SK-N-SH (cell line): ENCODE measurements at regions not wholly inside any gene's neighbourhood (a gene's known extent, or its start where the extent isn't known, plus 50 kb on each side); places are given as distances from the start of the nearest gene placed in this dataset.

Experiments
- CTCF ChIA-PET: fragments of 300-600, 350-600 bp; formaldehyde crosslinking; extraction: SDS; loops from one replicate; lab custom pipeline; 2021; lab: Yijun Ruan, JAX
- POLR2A ChIA-PET: fragments of 350-600 bp; sonication (Branson Sonifier 250); formaldehyde crosslinking; extraction: SDS; loops from one replicate; lab custom pipeline; 2020; ENCODE audit warnings: antibody characterized with exemption, inconsistent platforms; lab: Yijun Ruan, JAX
- DNase-seq: peaks from one replicate; pipeline ENCODE4 v3.0.0; 2012
- H2AFZ ChIP-seq: fragments of 200-600 bp; sonication (generic); 2 replicates; pipeline ENCODE4 v1.8.1; 2016; ENCODE audit warnings: antibody characterized with exemption, mild to moderate bottlenecking, low read depth
- H3F3A ChIP-seq: fragments of 200-600 bp; sonication (generic); replicated peaks from 2 replicates; pipeline ENCODE3; 2016; ENCODE audit warnings: antibody characterized with exemption, mild to moderate bottlenecking; ENCODE audit not compliant: insufficient read depth
- H3K27ac ChIP-seq, 2 experiments: fragments of 200-500 bp in 1 of 2; fragments of 200-600 bp in 1 of 2; sonication (Bioruptor generic) in 1 of 2; sonication (generic), shearing (Covaris generic) in 1 of 2; 2 replicates each; pipeline versions ENCODE4 v1.5.1 to v1.6.1; 2014 to 2016; ENCODE audit warnings: low read depth in 2 of 2, inconsistent platforms in 1 of 2, low read length in 1 of 2, mild to moderate bottlenecking in 1 of 2, mixed read lengths in 1 of 2
- H3K27me3 ChIP-seq: fragments of 200-600 bp; sonication (generic), shearing (Covaris generic); 2 replicates; pipeline ENCODE4 v1.6.1; 2016; ENCODE audit warnings: mixed run types; ENCODE audit not compliant: insufficient read depth
- H3K36me3 ChIP-seq, 2 experiments: fragments of 200-500 bp in 1 of 2; fragments of 200-600 bp in 1 of 2; sonication (Bioruptor generic) in 1 of 2; sonication (generic) in 1 of 2; replicated peaks in 1 of 2; 2 replicates each; pipeline versions ENCODE3 to v1.5.1; 2014 to 2016; ENCODE audit warnings: low read length in 1 of 2, mild to moderate bottlenecking in 1 of 2; ENCODE audit not compliant: insufficient read depth in 2 of 2, control insufficient read depth in 1 of 2
- H3K4me1 ChIP-seq, 2 experiments: fragments of 200-500 bp in 1 of 2; fragments of 200-600 bp in 1 of 2; sonication (Bioruptor generic) in 1 of 2; sonication (generic), shearing (Covaris generic) in 1 of 2; 2 replicates each; pipeline versions ENCODE4 v1.5.1 to v1.6.1; 2014 to 2016; ENCODE audit warnings: low read depth in 1 of 2, low read length in 1 of 2, mixed run types in 1 of 2; ENCODE audit not compliant: insufficient read depth in 2 of 2, control insufficient read depth in 1 of 2
- H3K4me2 ChIP-seq: fragments of 200-600 bp; sonication (generic), shearing (Covaris generic); 2 replicates; pipeline ENCODE4 v1.6.1; 2017; ENCODE audit warnings: mixed run types
- H3K4me3 ChIP-seq, 2 experiments: fragments of 200-500 bp in 1 of 2; fragments of 200-600 bp in 1 of 2; sonication (Bioruptor generic) in 1 of 2; sonication (generic), shearing (Covaris generic) in 1 of 2; 2 replicates each; pipeline versions ENCODE4 v1.5.1 to v1.8.1; 2014 to 2016; ENCODE audit warnings: low read depth in 2 of 2, inconsistent platforms in 1 of 2, low read length in 1 of 2, mild to moderate bottlenecking in 1 of 2, mixed read lengths in 1 of 2, moderate library complexity in 1 of 2
- H3K79me2 ChIP-seq: fragments of 200-600 bp; sonication (generic); 2 replicates; pipeline ENCODE4 v1.8.1; 2017; ENCODE audit warnings: mild to moderate bottlenecking; ENCODE audit not compliant: insufficient read depth
- H3K9ac ChIP-seq: fragments of 200-600 bp; sonication (generic); 2 replicates; pipeline ENCODE4 v1.6.1; 2017; ENCODE audit warnings: mixed run types
- H3K9me2 ChIP-seq: fragments of 200-600 bp; sonication (generic); 2 replicates; pipeline ENCODE4 v1.6.1; 2017; ENCODE audit warnings: mixed run types
- H3K9me3 ChIP-seq: fragments of 200-600 bp; sonication (generic); 2 replicates; pipeline ENCODE4 v1.6.1; 2017; ENCODE audit warnings: mixed run types, mild to moderate bottlenecking, moderate library complexity
- H4K20me1 ChIP-seq: fragments of 200-600 bp; sonication (generic); 2 replicates; pipeline ENCODE4 v1.6.1; 2017; ENCODE audit warnings: mild to moderate bottlenecking, mixed run types; ENCODE audit not compliant: insufficient read depth
- ELF1 ChIP-seq: IDR thresholded peaks from 2 replicates; pipeline ENCODE4 v1.4.0; 2012
- EZH2phosphoT487 ChIP-seq: fragments of 200-600 bp; sonication (generic); IDR thresholded peaks from 2 replicates; pipeline ENCODE4 v1.6.1; 2017; ENCODE audit warnings: low read depth, mixed run types, mild to moderate bottlenecking, antibody characterized with exemption, moderate library complexity, borderline replicate concordance
- FOSL2 ChIP-seq: IDR thresholded peaks from 2 replicates; pipeline ENCODE4 v1.4.0; 2012; ENCODE audit warnings: low read depth, mild to moderate bottlenecking, moderate library complexity, borderline replicate concordance
- FOXM1 ChIP-seq: IDR thresholded peaks from 2 replicates; pipeline ENCODE4 v1.4.0; 2012; ENCODE audit warnings: low read depth, mild to moderate bottlenecking
- GABPA ChIP-seq: IDR thresholded peaks from 2 replicates; pipeline ENCODE4 v1.4.0; 2012; ENCODE audit warnings: low read depth, mild to moderate bottlenecking
- GATA2 ChIP-seq: sonication (generic); formaldehyde crosslinking; IDR thresholded peaks from 2 replicates; pipeline ENCODE4 v1.5.0; 2020; ENCODE audit warnings: mild to moderate bottlenecking, missing genetic modification reagents
- IRF3 ChIP-seq: fragments of 150-350 bp; IDR thresholded peaks from 2 replicates; pipeline ENCODE4 v1.6.1; 2016; ENCODE audit warnings: mild to moderate bottlenecking, low read depth, low read length
- MAX ChIP-seq: IDR thresholded peaks from 2 replicates; pipeline ENCODE4 v1.4.0; 2012; ENCODE audit warnings: low read depth
- MEF2A ChIP-seq: IDR thresholded peaks from 2 replicates; pipeline ENCODE4 v1.4.0; 2012; ENCODE audit warnings: low read depth, borderline replicate concordance
- MXI1 ChIP-seq: IDR thresholded peaks from 2 replicates; pipeline ENCODE4 v1.6.1; 2012; ENCODE audit warnings: mild to moderate bottlenecking, low read depth, low read length, improper control_type of control experiment
- NFIC ChIP-seq: IDR thresholded peaks from 2 replicates; pipeline ENCODE4 v1.4.0; 2012; ENCODE audit warnings: borderline replicate concordance
- NRF1 ChIP-seq: IDR thresholded peaks from 2 replicates; pipeline ENCODE4 v1.6.1; 2012; ENCODE audit warnings: low read depth, mild to moderate bottlenecking, low read length
- PBX3 ChIP-seq: IDR thresholded peaks from 2 replicates; pipeline ENCODE4; 2012
- REST ChIP-seq: IDR thresholded peaks from 2 replicates; pipeline ENCODE4 v1.6.1; 2012; ENCODE audit warnings: mild to moderate bottlenecking, low read depth, low read length, moderate library complexity
- RXRA ChIP-seq: IDR thresholded peaks from 2 replicates; pipeline ENCODE4 v1.4.0; 2012; ENCODE audit warnings: low read depth, mild to moderate bottlenecking, borderline replicate concordance
- SMC3 ChIP-seq: IDR thresholded peaks from 2 replicates; pipeline ENCODE4 v1.6.1; 2012; ENCODE audit warnings: low read depth, low read length, improper control_type of control experiment
- ZBTB33 ChIP-seq: IDR thresholded peaks from 2 replicates; pipeline ENCODE4 v1.4.0; 2012; ENCODE audit warnings: low read depth, borderline replicate concordance
- WGBS: methylation state at CpG from one replicate; pipeline ENCODE4 v1.1.6; 2017; ENCODE audit warnings: low lambda C conversion rate; 5-methylcytosine and 5-hydroxymethylcytosine counted together

GRCh38 chr22:48300877-48301276 is 1526.8 kb downstream of the BRD1 start:
- no peaks in the 10 kb centered on the region for H3K79me2 ChIP-seq
- H3F3A ChIP-seq = no peaks in the 10 kb centered on the region
- H4K20me1 ChIP-seq = no peaks in the 10 kb centered on the region
- 60% methylated on average over 10 of the region's 11 CpGs for WGBS
- no peak overlapping the region for H3K4me2 ChIP-seq
- no peaks in the 10 kb centered on the region for H3K9me2 ChIP-seq
- no peaks in the 10 kb centered on the region for H3K4me1 ChIP-seq
- H3K27ac ChIP-seq = no peak overlapping the region
- ChIA-PET CTCF (no interaction called here), POLR2A (no interaction called here)
- no peak overlapping the region for H2AFZ ChIP-seq
- no peak for TF ChIP-seq GATA2 (CRISPR knock-in tag)
- TF ChIP-seq EZH2phosphoT487 = no peak
- TF ChIP-seq NFIC = no peak
- TF ChIP-seq MXI1 = no peak
- TF ChIP-seq IRF3 = no peak
- no peak for TF ChIP-seq FOXM1
- TF ChIP-seq ZBTB33 = no peak
- no peak for TF ChIP-seq SMC3
- TF ChIP-seq GABPA = no peak
- TF ChIP-seq PBX3 = no peak
- TF ChIP-seq NRF1 = no peak
- no peak for TF ChIP-seq ELF1
- no peak for TF ChIP-seq RXRA
- no peak overlapping the region for H3K4me3 ChIP-seq
- no peaks in the 10 kb centered on the region for H3K36me3 ChIP-seq
- no peaks in the 10 kb centered on the region; the same call in 1 of the 2 replicates for H3K27me3 ChIP-seq
- H3K9ac ChIP-seq = no peak overlapping the region
- DNase-seq = peak; percentile 26
- no peaks in the 10 kb centered on the region for H3K9me3 ChIP-seq

- H3K9me3 ChIP-seq = no peaks in the 10 kb centered on the region
- WGBS = 40% methylated on average over 1 of the region's 18 CpGs
- ChIA-PET CTCF (interaction anchor here (0.6 kb wide), 1 partner anchor 10 kb away, joined by 3 read pairs; no protein-coding TSS in a partner anchor), POLR2A (no interaction called here)
- no peaks in the 10 kb centered on the region for H3K4me1 ChIP-seq
- no peak overlapping the region for H2AFZ ChIP-seq
- H3K9ac ChIP-seq = no peak overlapping the region
- H3K9me2 ChIP-seq = no peaks in the 10 kb centered on the region
- H3K36me3 ChIP-seq = no peaks in the 10 kb centered on the region
- DNase-seq = peak; percentile 8
- H4K20me1 ChIP-seq = no peaks in the 10 kb centered on the region
- no peaks in the 10 kb centered on the region; the same call in 1 of the 2 replicates for H3K27me3 ChIP-seq
- no peaks in the 10 kb centered on the region for H3F3A ChIP-seq
- H3K79me2 ChIP-seq = no peaks in the 10 kb centered on the region
- no peak overlapping the region for H3K4me2 ChIP-seq
- no peak overlapping the region for H3K27ac ChIP-seq
- no peak overlapping the region for H3K4me3 ChIP-seq
- no peak for TF ChIP-seq MAX
- no peak for TF ChIP-seq FOXM1
- no peak for TF ChIP-seq SMC3
- no peak for TF ChIP-seq ZBTB33
- TF ChIP-seq FOSL2 = no peak
- TF ChIP-seq REST = no peak
- TF ChIP-seq MEF2A = no peak
Measured at GRCh38 chr22:48299801-48300200, 1527.9 kb downstream of the BRD1 start.
